ENCODE measurements at regions not wholly inside any gene's neighbourhood (a gene's known extent, or its start where the extent isn't known, plus 50 kb on each side); places are given as distances from the start of the nearest gene placed in this dataset.
"Not testable (repeated sequence)": the region's sequence is repeated elsewhere in the genome, so short reads cannot be mapped to it uniquely, and the experiment has no call there.

DNA sequence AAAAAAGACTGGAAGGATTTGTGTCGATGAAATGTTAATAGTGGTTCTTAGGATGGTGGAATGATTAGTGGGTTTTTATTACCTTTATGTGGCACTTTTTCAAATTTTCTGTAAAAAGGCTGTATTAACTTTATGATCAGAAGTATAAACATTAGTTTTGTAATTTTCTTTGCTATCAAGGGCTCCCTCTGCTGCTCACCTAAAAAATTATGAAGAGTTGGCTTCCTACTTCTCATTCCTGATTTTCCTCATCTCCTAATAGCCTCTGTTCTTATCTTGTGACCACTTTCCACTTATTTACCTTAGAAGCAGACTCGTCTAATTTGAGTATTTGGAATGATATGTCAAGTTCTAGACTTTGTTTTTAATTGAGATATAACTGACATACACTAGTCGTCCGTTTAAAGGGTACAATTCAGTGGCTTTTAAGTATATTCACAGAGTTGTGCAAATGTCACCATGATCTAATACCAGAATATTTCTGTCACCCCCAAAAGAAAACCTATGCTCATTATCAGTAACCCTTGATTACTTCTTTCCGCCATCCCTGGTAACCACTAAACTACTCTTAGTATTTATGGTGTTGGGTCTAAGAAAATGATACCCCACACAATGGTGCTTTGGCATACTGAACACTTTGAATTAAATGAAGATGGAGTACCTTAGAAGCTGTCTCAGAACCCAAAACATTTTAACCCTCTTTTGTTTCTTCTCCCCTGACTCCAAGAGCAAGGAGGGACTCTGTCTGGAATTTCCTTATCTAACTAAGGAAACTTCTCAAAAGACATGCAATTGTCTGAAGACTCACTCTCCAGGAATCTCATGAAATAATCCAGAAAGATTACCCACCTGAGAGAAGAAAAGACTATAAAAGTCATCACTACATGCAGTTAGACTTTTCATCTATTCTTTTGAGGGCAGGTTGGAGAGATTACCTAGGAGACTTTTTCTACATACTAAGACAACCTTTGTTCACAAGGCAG lies 311.3 kb downstream of the DLEU7 start:
- Histone ChIP-seq H3K27ac (ENCODE audit: low read length) (no peak overlapping the region), H3K27me3 (ENCODE audit: low read depth, low read length) (no peaks in the 10 kb centered on the region), H3K4me3 (ENCODE audit: low read depth in 1 of 2, low read length in 2 of 2) (no peak overlapping the region), H3K36me3 (ENCODE audit: control insufficient read depth in 1 of 2, insufficient read depth in 2 of 2, low read length in 2 of 2) (peaks cover 0 to 4% of the 10 kb centered on the region in 2 donors), H3K9me3 (ENCODE audit: control insufficient read depth in 1 of 2, low read length in 2 of 2) (peaks cover 12 to 21% of the 10 kb centered on the region in 2 donors), H3K4me1 (ENCODE audit: control insufficient read depth in 1 of 2, insufficient read depth in 2 of 2, low read length in 2 of 2) (peaks cover 0 to 22% of the 10 kb centered on the region in 2 donors)

GRCh38 chr13:50535050-50535449 lies 308.4 kb downstream of the DLEU7 start:
- peaks cover 0 to 9% of the 10 kb centered on the region in 2 donors for H3K4me1 ChIP-seq (ENCODE audit: control insufficient read depth in 1 of 2, insufficient read depth in 2 of 2, low read length in 2 of 2)
- H3K27me3 ChIP-seq (ENCODE audit: low read depth, low read length), result no peaks in the 10 kb centered on the region
- peaks cover 12 to 21% of the 10 kb centered on the region in 2 donors for H3K9me3 ChIP-seq (ENCODE audit: control insufficient read depth in 1 of 2, low read length in 2 of 2)
- H3K36me3 ChIP-seq (ENCODE audit: control insufficient read depth in 1 of 2, insufficient read depth in 2 of 2, low read length in 2 of 2), result no peaks in the 10 kb centered on the region
- H3K27ac ChIP-seq (ENCODE audit: low read length), result no peak overlapping the region
- H3K4me3 ChIP-seq (ENCODE audit: low read depth in 1 of 2, low read length in 2 of 2), result peak overlapping the region in 1 of 2 donors; percentile 30

GRCh38 chr13:50537029-50537428 lies 306.5 kb downstream of the DLEU7 start:
- Histone ChIP-seq H3K36me3 (ENCODE audit: control insufficient read depth in 1 of 2, insufficient read depth in 2 of 2, low read length in 2 of 2) (no peaks in the 10 kb centered on the region), H3K27me3 (ENCODE audit: low read depth, low read length) (no peaks in the 10 kb centered on the region), H3K27ac (ENCODE audit: low read length) (no peak overlapping the region), H3K4me3 (ENCODE audit: low read depth in 1 of 2, low read length in 2 of 2) (no peak overlapping the region), H3K9me3 (ENCODE audit: control insufficient read depth in 1 of 2, low read length in 2 of 2) (peaks cover 12 to 21% of the 10 kb centered on the region in 2 donors), H3K4me1 (ENCODE audit: control insufficient read depth in 1 of 2, insufficient read depth in 2 of 2, low read length in 2 of 2) (peaks cover 0 to 5% of the 10 kb centered on the region in 2 donors)

GRCh38 chr13:50539791-50540530 lies 303.5 kb downstream of the DLEU7 start:
- Histone ChIP-seq H3K27me3 (ENCODE audit: low read depth, low read length) (no peaks in the 10 kb centered on the region), H3K4me1 (ENCODE audit: control insufficient read depth in 1 of 2, insufficient read depth in 2 of 2, low read length in 2 of 2) (peaks cover 0 to 10% of the 10 kb centered on the region in 2 donors), H3K9me3 (ENCODE audit: control insufficient read depth in 1 of 2, low read length in 2 of 2) (peaks cover 8 to 17% of the 10 kb centered on the region in 2 donors), H3K4me3 (ENCODE audit: low read depth in 1 of 2, low read length in 2 of 2) (no peak overlapping the region), H3K27ac (ENCODE audit: low read length) (no peak overlapping the region), H3K36me3 (ENCODE audit: control insufficient read depth in 1 of 2, insufficient read depth in 2 of 2, low read length in 2 of 2) (no peaks in the 10 kb centered on the region)

GRCh38 chr13:50543141-50543540 lies 300.4 kb downstream of the DLEU7 start:
- H3K36me3 ChIP-seq (ENCODE audit: control insufficient read depth in 1 of 2, insufficient read depth in 2 of 2, low read length in 2 of 2), result no peaks in the 10 kb centered on the region
- no peak overlapping the region for H3K4me3 ChIP-seq (ENCODE audit: low read depth in 1 of 2, low read length in 2 of 2)
- no peaks in the 10 kb centered on the region for H3K27me3 ChIP-seq (ENCODE audit: low read depth, low read length)
- no peaks in the 10 kb centered on the region for H3K9me3 ChIP-seq (ENCODE audit: control insufficient read depth in 1 of 2, low read length in 2 of 2)
- H3K27ac ChIP-seq (ENCODE audit: low read length), result no peak overlapping the region
- peaks cover 0 to 10% of the 10 kb centered on the region in 2 donors for H3K4me1 ChIP-seq (ENCODE audit: control insufficient read depth in 1 of 2, insufficient read depth in 2 of 2, low read length in 2 of 2)

DNA sequence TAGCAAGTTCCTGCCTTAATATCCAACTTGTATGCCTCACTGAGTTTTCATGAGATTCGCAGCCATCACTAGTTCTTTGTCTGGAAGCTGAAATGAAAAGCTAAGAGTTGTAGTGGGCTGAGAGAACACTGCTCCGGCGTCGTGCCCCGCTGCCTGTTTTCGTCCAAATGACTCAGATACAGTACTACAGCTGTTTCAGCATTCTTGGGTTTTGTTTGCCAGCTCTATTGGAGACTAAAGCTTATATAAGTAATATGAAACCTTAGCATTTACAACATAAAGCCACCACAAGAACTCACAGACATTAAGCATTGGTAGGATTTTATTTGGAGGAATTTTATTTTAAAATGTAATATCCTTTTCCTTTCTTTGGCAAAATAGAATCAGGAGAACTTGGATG lies 299.7 kb downstream of the DLEU7 start:
- no peaks in the 10 kb centered on the region for H3K9me3 ChIP-seq (ENCODE audit: control insufficient read depth in 1 of 2, low read length in 2 of 2)
- no peak overlapping the region for H3K4me3 ChIP-seq (ENCODE audit: low read depth in 1 of 2, low read length in 2 of 2)
- no peaks in the 10 kb centered on the region for H3K36me3 ChIP-seq (ENCODE audit: control insufficient read depth in 1 of 2, insufficient read depth in 2 of 2, low read length in 2 of 2)
- H3K4me1 ChIP-seq (ENCODE audit: control insufficient read depth in 1 of 2, insufficient read depth in 2 of 2, low read length in 2 of 2), result peaks cover 0 to 10% of the 10 kb centered on the region in 2 donors
- no peaks in the 10 kb centered on the region for H3K27me3 ChIP-seq (ENCODE audit: low read depth, low read length)
- H3K27ac ChIP-seq (ENCODE audit: low read length), result no peak overlapping the region

DNA sequence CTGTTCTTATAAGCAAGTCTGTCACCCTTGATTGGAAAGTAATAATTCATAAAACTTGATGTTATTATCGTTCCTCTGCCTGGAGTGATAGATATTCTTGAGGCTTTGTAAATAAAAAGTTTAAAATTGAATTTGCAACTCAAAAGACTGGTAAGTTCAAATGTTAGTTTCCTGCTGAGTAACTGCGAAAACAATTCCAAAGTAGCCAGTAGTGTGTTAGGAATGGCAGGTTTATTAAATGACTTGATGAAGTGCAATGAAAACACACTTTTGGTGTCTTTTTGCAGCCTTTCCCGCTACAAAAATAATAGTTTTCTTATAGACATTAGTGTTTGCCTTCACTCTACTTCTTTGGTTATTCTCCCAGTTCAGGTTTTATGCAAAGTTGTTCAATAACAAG lies 299.3 kb downstream of the DLEU7 start:
- Histone ChIP-seq H3K27me3 (ENCODE audit: low read depth, low read length) (no peaks in the 10 kb centered on the region), H3K4me3 (ENCODE audit: low read depth in 1 of 2, low read length in 2 of 2) (no peak overlapping the region), H3K9me3 (ENCODE audit: control insufficient read depth in 1 of 2, low read length in 2 of 2) (no peaks in the 10 kb centered on the region), H3K4me1 (ENCODE audit: control insufficient read depth in 1 of 2, insufficient read depth in 2 of 2, low read length in 2 of 2) (peaks cover 0 to 10% of the 10 kb centered on the region in 2 donors), H3K36me3 (ENCODE audit: control insufficient read depth in 1 of 2, insufficient read depth in 2 of 2, low read length in 2 of 2) (no peaks in the 10 kb centered on the region), H3K27ac (ENCODE audit: low read length) (no peak overlapping the region)

DNA sequence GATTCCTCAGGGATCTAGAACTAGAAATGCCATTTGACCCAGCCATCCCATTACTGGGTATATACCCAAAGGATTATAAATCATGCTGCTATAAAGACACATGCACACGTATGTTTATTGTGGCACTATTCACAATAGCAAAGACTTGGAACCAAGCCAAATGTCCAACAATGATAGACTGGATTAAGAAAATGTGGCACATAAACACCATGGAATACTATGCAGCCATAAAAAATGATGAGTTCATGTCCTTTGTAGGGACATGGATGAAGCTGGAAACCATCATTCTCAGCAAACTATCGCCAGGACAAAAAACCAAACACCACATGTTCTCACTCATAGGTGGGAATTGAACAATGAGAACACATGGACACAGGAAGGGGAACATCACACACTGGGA lies 296.3 kb downstream of the DLEU7 start:
- H3K36me3 ChIP-seq (ENCODE audit: control insufficient read depth in 1 of 2, insufficient read depth in 2 of 2, low read length in 2 of 2); H3K9me3 ChIP-seq (ENCODE audit: control insufficient read depth in 1 of 2, low read length in 2 of 2); H3K27me3 ChIP-seq (ENCODE audit: low read depth, low read length); H3K4me3 ChIP-seq (ENCODE audit: low read depth in 1 of 2, low read length in 2 of 2); H3K27ac ChIP-seq (ENCODE audit: low read length); H3K4me1 ChIP-seq (ENCODE audit: control insufficient read depth in 1 of 2, insufficient read depth in 2 of 2, low read length in 2 of 2): not testable (repeated sequence)

- Histone ChIP-seq H3K9me3 (ENCODE audit: control insufficient read depth in 1 of 2, low read length in 2 of 2) (no peaks in the 10 kb centered on the region), H3K4me3 (ENCODE audit: low read depth in 1 of 2, low read length in 2 of 2) (no peak overlapping the region), H3K27ac (ENCODE audit: low read length) (no peak overlapping the region), H3K4me1 (ENCODE audit: control insufficient read depth in 1 of 2, insufficient read depth in 2 of 2, low read length in 2 of 2) (peaks cover 0 to 5% of the 10 kb centered on the region in 2 donors), H3K27me3 (ENCODE audit: low read depth, low read length) (no peaks in the 10 kb centered on the region), H3K36me3 (ENCODE audit: control insufficient read depth in 1 of 2, insufficient read depth in 2 of 2, low read length in 2 of 2) (no peaks in the 10 kb centered on the region)
These were observed 294.9 kb downstream of the DLEU7 start for GRCh38 chr13:50548586-50548985.

- H3K9me3 ChIP-seq (ENCODE audit: control insufficient read depth in 1 of 2, low read length in 2 of 2), result no peaks in the 10 kb centered on the region
These were observed 294.1 kb downstream of the DLEU7 start for GRCh38 chr13:50549221-50549942.

GRCh38 chr13:50550151-50550550 lies 293.3 kb downstream of the DLEU7 start:
- Histone ChIP-seq H3K4me1 (ENCODE audit: control insufficient read depth in 1 of 2, insufficient read depth in 2 of 2, low read length in 2 of 2) (no peaks in the 10 kb centered on the region), H3K27ac (ENCODE audit: low read length) (no peak overlapping the region), H3K4me3 (ENCODE audit: low read depth in 1 of 2, low read length in 2 of 2) (no peak overlapping the region), H3K9me3 (ENCODE audit: control insufficient read depth in 1 of 2, low read length in 2 of 2) (no peaks in the 10 kb centered on the region), H3K36me3 (ENCODE audit: control insufficient read depth in 1 of 2, insufficient read depth in 2 of 2, low read length in 2 of 2) (no peaks in the 10 kb centered on the region), H3K27me3 (ENCODE audit: low read depth, low read length) (no peaks in the 10 kb centered on the region)

More at GRCh38 chr13:50549221-50549942, 294.1 kb downstream of the DLEU7 start:
- Histone ChIP-seq H3K27me3 (ENCODE audit: low read depth, low read length) (no peaks in the 10 kb centered on the region), H3K4me3 (ENCODE audit: low read depth in 1 of 2, low read length in 2 of 2) (no peak overlapping the region), H3K36me3 (ENCODE audit: control insufficient read depth in 1 of 2, insufficient read depth in 2 of 2, low read length in 2 of 2) (no peaks in the 10 kb centered on the region), H3K4me1 (ENCODE audit: control insufficient read depth in 1 of 2, insufficient read depth in 2 of 2, low read length in 2 of 2) (no peaks in the 10 kb centered on the region), H3K27ac (ENCODE audit: low read length) (no peak overlapping the region)

All from muscle layer of duodenum (tissue), 2 donors.